HG03159 (cell line): ENCODE measurements at regions not wholly inside any gene's neighbourhood (a gene's known extent, or its start where the extent isn't known, plus 50 kb on each side); places are given as distances from the start of the nearest gene placed in this dataset.

Source experiments
- ATAC-seq: cut with Tn5 transposase; IDR thresholded peaks from one replicate; pipeline ENCODE4 v1.9.1; 2021; ENCODE audit warnings: mild to moderate bottlenecking, moderate library complexity; ENCODE audit not compliant: unreplicated experiment

DNA sequence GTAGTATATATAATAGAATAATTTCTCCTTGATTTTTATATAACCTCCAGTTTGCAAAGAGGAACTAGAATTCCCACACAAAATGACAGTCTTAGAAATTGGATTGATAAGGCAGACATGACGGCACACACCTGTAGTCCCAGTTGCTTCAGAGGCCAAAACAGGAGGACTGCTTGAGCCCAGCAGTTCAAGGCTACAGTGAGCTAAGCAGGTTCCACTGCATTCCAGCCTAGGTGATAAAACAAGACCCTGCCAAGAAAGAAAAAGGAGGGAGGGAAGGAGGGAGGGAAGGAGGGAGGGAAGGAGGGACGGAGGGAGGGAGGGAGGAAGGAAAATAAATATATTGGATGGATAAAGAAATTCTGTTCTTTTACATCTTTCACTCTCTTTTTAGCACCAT lies 77.6 kb upstream of the SASH1 start:
- ATAC-seq = no peak

DNA sequence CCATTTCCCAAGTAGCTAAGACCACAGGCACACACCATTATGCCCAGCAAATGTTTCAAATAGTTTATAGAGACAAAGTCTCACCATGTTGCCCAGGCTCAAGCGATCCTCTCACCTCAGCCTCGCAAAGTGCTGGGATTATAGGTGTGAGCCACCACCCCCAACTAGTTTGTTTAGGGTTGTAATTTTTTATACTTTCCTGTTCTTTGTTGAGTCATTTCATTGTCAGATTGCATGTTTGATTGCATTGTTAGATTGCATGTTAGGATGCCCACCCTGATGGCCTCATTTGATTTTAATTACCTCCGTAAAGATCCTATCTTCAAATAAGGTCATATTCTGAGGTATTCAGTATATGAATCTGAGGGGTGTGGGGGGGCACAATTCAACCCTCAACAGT lies 73.3 kb upstream of the SASH1 start:
- no peak for ATAC-seq

DNA sequence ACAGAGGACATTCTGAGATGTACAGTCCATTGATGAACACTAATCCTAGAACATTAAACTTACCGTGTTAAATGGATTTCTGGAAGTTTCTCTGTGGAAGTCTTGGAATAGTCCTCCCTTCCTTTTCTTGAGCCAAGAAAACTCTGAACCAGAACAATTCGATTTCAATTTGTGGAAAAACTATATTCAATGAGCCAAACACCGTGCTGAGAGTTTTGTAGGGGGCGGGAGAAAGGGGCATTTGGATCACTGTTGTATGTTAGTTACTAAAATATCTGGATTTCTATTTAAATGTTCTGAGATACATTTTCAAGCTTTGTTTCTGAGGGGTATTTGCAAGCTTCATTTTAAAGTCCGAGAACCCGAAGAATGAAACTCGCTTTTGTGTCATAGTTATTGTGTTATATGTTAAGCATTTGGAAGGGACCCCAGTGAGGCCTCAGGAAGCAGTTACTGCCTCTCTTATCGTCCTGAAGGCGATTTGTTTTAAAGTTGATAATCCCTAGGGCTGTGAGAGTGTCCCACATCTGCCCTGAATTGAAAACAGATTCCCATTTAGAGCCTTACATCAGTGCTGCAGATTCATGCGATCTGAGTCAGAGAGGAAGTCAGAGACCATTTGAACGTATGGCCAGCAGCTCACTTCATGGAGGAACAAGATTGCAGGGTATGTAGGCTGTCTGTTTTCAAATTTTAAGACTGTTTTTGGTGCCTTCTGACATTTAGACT lies 70.8 kb upstream of the SASH1 start:
- no peak for ATAC-seq

DNA sequence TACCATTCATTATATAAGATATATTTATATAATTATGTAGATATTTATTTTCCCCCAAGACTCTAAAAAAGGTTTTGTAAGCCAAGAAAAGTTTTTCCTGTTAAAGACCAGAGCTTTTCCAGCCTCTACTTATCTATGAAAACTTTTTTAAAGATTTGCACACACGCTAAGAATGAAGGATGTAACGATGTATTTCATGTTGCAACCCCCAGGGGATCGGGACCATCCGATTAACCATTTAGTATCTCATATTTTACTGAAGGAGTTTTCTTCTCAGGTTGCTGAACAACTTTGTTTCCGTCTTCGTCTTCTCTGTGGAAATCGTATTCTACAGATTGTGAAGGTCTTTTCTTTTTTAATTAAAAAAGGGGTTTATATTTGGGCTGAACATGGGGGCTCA lies 70.0 kb upstream of the SASH1 start:
- ATAC-seq = no peak

DNA sequence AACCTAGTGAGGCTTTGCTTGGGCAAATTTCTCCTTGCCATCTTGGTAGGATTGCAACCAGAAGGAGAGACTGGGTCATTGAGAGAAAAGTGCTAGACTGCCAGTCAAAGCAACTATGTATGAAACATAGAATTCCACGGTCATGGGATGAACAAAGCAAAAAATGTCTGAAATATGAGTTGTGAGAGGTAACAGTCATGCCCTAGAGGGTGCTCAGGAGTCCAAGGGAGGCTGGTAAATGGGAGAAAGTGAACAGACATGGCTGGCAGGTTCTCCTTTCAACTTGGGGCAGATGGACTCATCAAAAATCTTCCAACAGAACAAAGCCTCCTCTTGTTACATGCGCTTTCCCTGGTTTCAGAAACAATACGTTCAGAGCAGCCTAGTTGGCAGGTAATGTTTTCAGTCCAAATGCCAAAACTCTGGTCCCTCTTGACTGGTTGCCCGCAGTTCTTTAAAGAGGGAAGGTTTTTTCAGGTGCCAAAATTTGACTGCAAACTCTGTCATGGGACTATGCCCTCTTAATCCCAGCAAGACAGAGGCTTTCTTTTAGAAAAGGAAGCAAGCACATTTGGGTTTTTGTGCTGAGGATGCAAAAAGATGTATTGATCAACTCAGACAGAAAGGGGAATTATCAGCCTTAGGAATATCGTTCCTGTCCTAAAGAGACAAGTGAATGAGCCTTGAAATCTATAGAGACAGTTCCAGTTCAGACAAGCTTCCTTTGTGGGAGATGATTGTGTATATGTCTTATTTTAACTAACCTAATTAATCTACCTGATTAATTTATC lies 68.5 kb upstream of the SASH1 start:
- ATAC-seq = no peak

DNA sequence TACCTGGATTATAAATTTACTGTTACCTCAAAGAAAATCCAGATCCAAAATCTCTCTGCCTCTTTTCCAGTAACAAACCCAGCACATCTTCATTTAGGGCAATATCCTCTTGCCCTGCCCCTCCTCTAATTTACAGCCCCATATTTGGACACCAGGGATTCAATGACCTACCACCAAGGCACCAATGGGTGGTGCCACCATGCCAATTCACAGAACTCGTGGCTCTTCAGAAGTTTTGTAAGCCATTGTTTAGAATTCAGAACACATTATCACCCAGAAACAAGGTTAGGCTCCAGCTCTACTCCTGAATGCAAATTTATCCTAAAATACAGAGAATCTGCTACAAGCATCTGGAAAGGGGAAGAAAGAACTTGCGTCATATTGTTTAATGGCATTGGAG lies 67.8 kb upstream of the SASH1 start:
- ATAC-seq = no peak

DNA sequence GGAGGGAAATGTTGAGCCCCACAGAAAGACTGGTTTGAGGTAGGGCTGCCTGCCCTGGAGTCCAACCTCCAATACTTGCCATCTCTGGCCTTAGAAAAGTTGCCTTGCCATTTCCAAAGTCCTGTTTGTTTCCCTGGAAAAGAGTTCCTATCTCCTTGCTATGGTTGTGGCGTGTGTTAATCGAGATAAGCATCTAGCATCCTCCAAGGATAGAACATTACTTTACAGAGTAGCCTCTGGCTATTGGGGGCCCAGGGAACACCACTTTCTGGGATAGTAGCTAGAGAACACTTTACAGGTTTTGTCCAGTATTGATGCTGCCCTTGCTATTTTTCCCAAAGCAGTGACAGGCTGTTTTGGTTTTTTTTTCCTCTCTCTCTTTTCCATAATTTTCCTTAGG lies 57.4 kb upstream of the SASH1 start:
- no peak for ATAC-seq

DNA sequence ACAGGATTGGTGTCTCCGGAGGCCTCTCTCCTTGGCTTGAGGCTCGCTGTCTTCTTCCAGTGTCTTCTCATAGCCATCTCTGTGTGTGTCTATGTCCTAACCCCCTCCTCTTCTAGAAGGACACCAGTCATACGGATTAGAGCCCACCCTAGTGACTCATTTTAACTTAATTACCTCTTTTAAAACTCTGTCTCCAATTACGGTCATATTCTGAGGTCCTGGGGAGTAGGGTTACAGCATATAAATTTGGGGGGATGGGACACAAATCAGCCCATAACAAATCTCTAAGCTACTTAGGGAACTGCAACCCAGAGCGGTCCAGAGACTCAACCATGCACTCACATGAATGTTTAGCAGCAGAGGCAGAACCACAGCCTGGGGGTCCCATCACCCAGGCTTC lies 56.1 kb upstream of the SASH1 start:
- ATAC-seq = no peak

DNA sequence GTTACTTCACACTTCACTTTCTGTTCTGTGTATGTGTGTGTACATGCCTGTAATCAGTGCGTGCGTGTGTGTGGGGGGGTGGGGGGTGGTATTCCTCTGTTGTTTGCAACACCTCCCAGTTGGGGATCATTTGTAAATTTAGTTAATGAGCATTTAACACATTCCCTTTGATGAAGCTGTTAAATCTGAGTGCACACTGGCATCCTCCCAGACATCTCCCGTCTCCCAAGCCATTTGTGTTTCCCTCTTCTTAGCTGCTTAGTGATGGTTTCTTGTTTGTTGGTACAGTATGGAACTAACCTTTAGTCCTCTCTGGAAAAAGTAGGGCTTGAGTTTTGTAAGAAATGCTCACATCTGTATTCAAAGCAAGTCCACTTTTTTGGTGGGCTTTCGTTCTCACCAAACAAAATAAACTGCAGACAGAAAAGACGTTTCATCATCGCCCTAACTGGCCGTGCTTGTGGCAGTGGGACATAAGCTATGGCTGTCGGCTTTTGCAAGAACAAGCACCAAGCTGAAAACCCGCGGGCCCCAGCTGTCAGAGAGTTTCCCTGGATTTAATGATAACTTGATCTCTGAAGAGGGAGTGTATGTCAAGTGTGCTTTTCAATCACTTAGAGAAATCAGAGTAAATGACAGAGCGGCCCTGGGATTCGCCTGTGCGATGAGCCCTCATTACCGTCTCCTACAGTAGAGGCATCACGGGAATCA lies 54.9 kb upstream of the SASH1 start:
- no peak for ATAC-seq

DNA sequence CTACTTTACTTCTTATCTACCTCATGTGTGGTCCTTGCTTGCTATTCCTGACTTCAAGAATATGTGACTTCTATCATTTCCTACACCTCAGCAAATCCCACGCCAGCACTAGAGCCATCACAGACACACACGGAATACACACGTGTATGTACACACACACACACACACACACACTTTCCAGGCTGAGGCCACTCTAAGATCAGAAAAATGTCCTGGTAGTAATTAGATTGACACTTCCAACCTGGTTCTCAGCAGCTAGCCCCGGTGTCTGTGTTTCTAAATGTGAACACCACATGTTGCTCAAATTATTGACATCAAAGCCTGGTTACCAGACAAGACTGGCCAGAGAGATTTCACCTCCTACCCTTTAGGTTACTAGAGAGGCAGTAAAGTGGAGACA lies 54.1 kb upstream of the SASH1 start:
- no peak for ATAC-seq

DNA sequence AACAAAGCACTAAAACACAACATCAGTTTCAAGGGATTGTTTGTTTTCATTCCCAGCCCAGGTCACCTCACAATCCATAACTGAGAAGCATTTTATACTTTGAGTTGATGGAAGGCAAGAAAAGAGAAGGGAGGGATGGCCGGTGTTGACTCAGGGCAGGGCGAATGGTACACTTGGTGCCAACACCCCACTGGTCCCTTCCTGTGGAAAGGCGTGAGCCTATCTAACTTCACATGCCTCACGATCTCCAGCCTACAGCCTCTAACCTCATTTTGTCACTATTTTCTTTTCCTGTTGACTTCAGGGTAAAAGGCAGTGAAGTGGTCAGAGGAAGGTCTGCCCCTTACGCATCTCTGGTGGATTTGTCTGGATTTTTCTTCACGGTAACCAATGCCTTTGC lies 53.5 kb upstream of the SASH1 start:
- ATAC-seq = no peak

DNA sequence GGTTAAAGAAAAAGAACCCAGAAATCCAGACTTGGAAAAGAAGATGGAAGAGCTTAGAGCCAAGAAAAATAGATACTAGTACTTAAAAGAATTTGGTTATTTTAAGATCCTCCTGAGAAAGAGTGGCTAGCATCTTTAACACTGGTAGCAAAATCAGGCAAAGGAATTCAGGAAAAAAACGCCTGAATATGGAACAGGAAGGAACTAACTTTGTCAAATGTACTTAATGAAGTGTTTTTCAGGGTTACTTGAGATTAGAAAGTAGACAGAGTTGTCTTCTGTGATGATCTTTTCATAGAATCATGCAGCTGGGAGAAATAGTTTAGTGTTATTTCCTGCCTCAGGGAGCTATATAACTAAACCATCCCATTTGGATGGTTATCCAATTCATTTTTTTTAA lies 50.8 kb upstream of the SASH1 start:
- ATAC-seq = no peak
